AG04450 (cell line): ENCODE measurements at regions not wholly inside any gene's neighbourhood (a gene's known extent, or its start where the extent isn't known, plus 50 kb on each side); places are given as distances from the start of the nearest gene placed in this dataset.

ENCODE experiments used
- CTCF ChIA-PET: fragments of 300-600, 350-600 bp; formaldehyde crosslinking; extraction: SDS; loops from one replicate; lab custom pipeline; 2022; ENCODE audit warnings: antibody characterized with exemption, inconsistent platforms; lab: Charles Lee
- POLR2A ChIA-PET: fragments of 350-600 bp; formaldehyde crosslinking; extraction: SDS; loops from one replicate; lab custom pipeline; 2021; ENCODE audit warnings: antibody characterized with exemption, inconsistent platforms; lab: Yijun Ruan, JAX
- DNase-seq: peaks from one replicate; pipeline ENCODE4 v3.0.0-alpha.2; 2011; ENCODE audit warnings: low read depth, low spot score
- H3K27ac ChIP-seq: one replicate; pipeline ENCODE4 v1.5.1; 2012; ENCODE audit warnings: low read depth, low read length, control low read depth
- H3K27me3 ChIP-seq: one replicate; pipeline ENCODE4 v1.6.0; 2012; ENCODE audit warnings: low read length; ENCODE audit not compliant: control insufficient read depth, insufficient read depth
- H3K4me3 ChIP-seq: 2 replicates; pipeline ENCODE4 v1.5.1; 2011; ENCODE audit warnings: mild to moderate bottlenecking, low read depth, low read length, control low read depth
- H3K9me3 ChIP-seq: 2 replicates; pipeline ENCODE4 v1.5.1; 2012; ENCODE audit warnings: low read length; ENCODE audit not compliant: control insufficient read depth, insufficient read depth
- CTCF ChIP-seq: IDR thresholded peaks from 2 replicates; pipeline ENCODE4 v1.5.1; 2011; ENCODE audit warnings: low read depth, low read length, control low read depth, inconsistent platforms

GRCh38 chr10:85316276-85316675 lies 987.9 kb downstream of the CCSER2 start:
- Histone ChIP-seq H3K9me3 (peaks cover 14% of the 10 kb centered on the region), H3K4me3 (no peak overlapping the region), H3K27me3 (no peaks in the 10 kb centered on the region), H3K27ac (no peak overlapping the region)
- no peak for TF ChIP-seq CTCF
- ChIA-PET POLR2A (no interaction called here), CTCF (no interaction called here)
- no peak for DNase-seq

GRCh38 chr10:85317827-85318226 lies 989.4 kb downstream of the CCSER2 start:
- Histone ChIP-seq H3K27me3 (no peaks in the 10 kb centered on the region), H3K27ac (no peak overlapping the region), H3K9me3 (peaks cover 14% of the 10 kb centered on the region), H3K4me3 (no peak overlapping the region)
- no peak for TF ChIP-seq CTCF
- ChIA-PET POLR2A (no interaction called here), CTCF (no interaction called here)
- DNase-seq: no peak

GRCh38 chr10:85318809-85319807 lies 990.7 kb downstream of the CCSER2 start:
- POLR2A ChIA-PET: no interaction called here
- peaks cover 14% of the 10 kb centered on the region for H3K9me3 ChIP-seq
- no peak overlapping the region for H3K27ac ChIP-seq
- CTCF ChIA-PET: no interaction called here
- no peak overlapping the region for H3K4me3 ChIP-seq
- no peaks in the 10 kb centered on the region for H3K27me3 ChIP-seq
- TF ChIP-seq CTCF: no peak
- no peak for DNase-seq

- POLR2A ChIA-PET: no interaction called here
- Histone ChIP-seq H3K9me3 (peaks cover 12% of the 10 kb centered on the region), H3K4me3 (no peak overlapping the region), H3K27ac (no peak overlapping the region), H3K27me3 (no peaks in the 10 kb centered on the region)
- CTCF ChIA-PET: no interaction called here
- TF ChIP-seq CTCF: no peak
- no peak for DNase-seq
Measured at GRCh38 chr10:85319826-85320225, 991.4 kb downstream of the CCSER2 start.

- DNase-seq: no peak
- CTCF ChIA-PET: no interaction called here
- Histone ChIP-seq H3K27me3 (no peaks in the 10 kb centered on the region), H3K4me3 (no peak overlapping the region), H3K9me3 (peaks cover 14% of the 10 kb centered on the region; the same call in 1 of the 2 replicates), H3K27ac (no peak overlapping the region)
- no peak for TF ChIP-seq CTCF
- POLR2A ChIA-PET: no interaction called here
Measured at GRCh38 chr10:85333594-85333993, 1005.2 kb downstream of the CCSER2 start.
